Mammary epithelial cell (primary cell): ENCODE measurements at regions not wholly inside any gene's neighbourhood (a gene's known extent, or its start where the extent isn't known, plus 50 kb on each side); places are given as distances from the start of the nearest gene placed in this dataset.

Source experiments
- EZH2 ChIP-seq: IDR thresholded peaks from 2 replicates; pipeline ENCODE4 v1.6.1; 2012; ENCODE audit warnings: low read length, inconsistent platforms, borderline replicate concordance
- TF ChIP-seq, protein P1 (sequence below), 2 donors: IDR thresholded peaks in 1 of 2; conservative IDR thresholded peaks in 1 of 2; 2 replicates each; pipeline ENCODE4 v1.5.1; 2011 to 2012; ENCODE audit warnings: inconsistent platforms in 2 of 2, low read length in 2 of 2, mild to moderate bottlenecking in 2 of 2, control low read depth in 1 of 2, low read depth in 1 of 2; ENCODE audit not compliant: insufficient read depth in 1 of 2; ENCODE audit errors: extremely low read depth in 1 of 2

DNA sequence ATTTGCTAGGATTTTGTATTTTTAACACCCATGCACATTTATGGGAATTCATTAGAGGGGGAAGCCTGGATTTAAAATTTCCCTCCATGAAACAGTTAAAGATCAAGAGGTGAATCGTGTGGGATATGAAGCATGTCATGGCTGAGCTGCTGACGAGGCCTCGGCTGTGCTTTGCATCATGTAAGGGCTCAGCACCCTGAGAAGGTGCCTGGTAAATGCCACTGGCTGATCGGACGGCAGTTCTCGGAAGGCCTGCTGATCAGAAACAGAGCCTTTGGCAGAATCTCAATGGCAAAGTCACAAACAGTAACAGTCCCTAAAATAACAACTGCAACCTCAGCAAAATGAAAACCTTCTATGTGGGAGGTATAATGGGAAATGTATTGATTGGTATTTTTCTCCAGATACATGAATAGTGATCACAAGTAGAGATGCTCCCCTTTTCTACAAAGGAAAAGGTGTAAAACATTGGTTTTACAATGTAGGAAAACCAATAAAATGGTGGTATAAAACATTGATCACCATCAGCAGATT, 53.0 kb upstream of the FUCA2 start:
- TF ChIP-seq, protein P1, sequence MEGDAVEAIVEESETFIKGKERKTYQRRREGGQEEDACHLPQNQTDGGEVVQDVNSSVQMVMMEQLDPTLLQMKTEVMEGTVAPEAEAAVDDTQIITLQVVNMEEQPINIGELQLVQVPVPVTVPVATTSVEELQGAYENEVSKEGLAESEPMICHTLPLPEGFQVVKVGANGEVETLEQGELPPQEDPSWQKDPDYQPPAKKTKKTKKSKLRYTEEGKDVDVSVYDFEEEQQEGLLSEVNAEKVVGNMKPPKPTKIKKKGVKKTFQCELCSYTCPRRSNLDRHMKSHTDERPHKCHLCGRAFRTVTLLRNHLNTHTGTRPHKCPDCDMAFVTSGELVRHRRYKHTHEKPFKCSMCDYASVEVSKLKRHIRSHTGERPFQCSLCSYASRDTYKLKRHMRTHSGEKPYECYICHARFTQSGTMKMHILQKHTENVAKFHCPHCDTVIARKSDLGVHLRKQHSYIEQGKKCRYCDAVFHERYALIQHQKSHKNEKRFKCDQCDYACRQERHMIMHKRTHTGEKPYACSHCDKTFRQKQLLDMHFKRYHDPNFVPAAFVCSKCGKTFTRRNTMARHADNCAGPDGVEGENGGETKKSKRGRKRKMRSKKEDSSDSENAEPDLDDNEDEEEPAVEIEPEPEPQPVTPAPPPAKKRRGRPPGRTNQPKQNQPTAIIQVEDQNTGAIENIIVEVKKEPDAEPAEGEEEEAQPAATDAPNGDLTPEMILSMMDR (conservative IDR thresholded peaks at IDR 0.05 in 1 of 2, IDR thresholded peaks at IDR 0.05 in 1 of 2; ENCODE audit: extremely low read depth in 1 of 2, insufficient read depth in 1 of 2, low read depth in 1 of 2, low read length in 2 of 2): no peak
- TF ChIP-seq EZH2: no peak
